Epidermal melanocyte (primary cell): ENCODE measurements at regions not wholly inside any gene's neighbourhood (a gene's known extent, or its start where the extent isn't known, plus 50 kb on each side); places are given as distances from the start of the nearest gene placed in this dataset.

Experiments used
- DNase-seq: peaks from one replicate; pipeline ENCODE4 v3.0.0; 2011; ENCODE audit warnings: low spot score; ENCODE audit not compliant: insufficient read length

GRCh38 chr4:176441594-176441993 lies 121.8 kb downstream of the SPCS3 start:
- DNase-seq, result no peak

- peak; percentile 36 for DNase-seq
Measured at GRCh38 chr4:176443117-176443516, 123.4 kb downstream of the SPCS3 start.

- DNase-seq, result no peak
Measured at GRCh38 chr4:176443646-176444409, 124.1 kb downstream of the SPCS3 start.

GRCh38 chr4:176444741-176445140 lies 125.0 kb downstream of the SPCS3 start:
- DNase-seq, result no peak

GRCh38 chr4:176448761-176449160 lies 129.0 kb downstream of the SPCS3 start:
- DNase-seq, result no peak

- no peak for DNase-seq
Measured at GRCh38 chr4:176451443-176451842, 131.7 kb downstream of the SPCS3 start.

- no peak for DNase-seq
Measured at GRCh38 chr4:176453079-176453478, 133.3 kb downstream of the SPCS3 start.

- no peak for DNase-seq
Measured at GRCh38 chr4:176453658-176454057, 133.9 kb downstream of the SPCS3 start.

GRCh38 chr4:176464748-176465147 lies 145.0 kb downstream of the SPCS3 start:
- DNase-seq, result no peak

- DNase-seq, result no peak
Measured at GRCh38 chr4:176467001-176467400, 147.2 kb downstream of the SPCS3 start.

- DNase-seq, result no peak
Measured at GRCh38 chr4:176469546-176469945, 149.8 kb downstream of the SPCS3 start.

GRCh38 chr4:176470671-176471070 lies 150.9 kb downstream of the SPCS3 start:
- DNase-seq, result no peak

- no peak for DNase-seq
Measured at GRCh38 chr4:176475067-176475466, 155.3 kb downstream of the SPCS3 start.

GRCh38 chr4:176478076-176478475 lies 158.3 kb downstream of the SPCS3 start:
- DNase-seq, result no peak

- DNase-seq, result no peak
Measured at GRCh38 chr4:176479767-176480166, 160.0 kb downstream of the SPCS3 start.

- DNase-seq, result no peak
Measured at GRCh38 chr4:176482972-176483371, 163.2 kb downstream of the SPCS3 start.

GRCh38 chr4:176484301-176484984 lies 164.7 kb downstream of the SPCS3 start:
- DNase-seq, result no peak

GRCh38 chr4:176489001-176489400 lies 169.2 kb downstream of the SPCS3 start:
- DNase-seq, result no peak

- no peak for DNase-seq
Measured at GRCh38 chr4:176492646-176493302, 173.0 kb downstream of the SPCS3 start.

GRCh38 chr4:176498617-176499256 lies 179.0 kb downstream of the SPCS3 start:
- DNase-seq, result no peak

GRCh38 chr4:176499518-176499917 lies 179.8 kb downstream of the SPCS3 start:
- peak; percentile 17 for DNase-seq

- DNase-seq, result no peak
Measured at GRCh38 chr4:176500894-176501293, 181.1 kb downstream of the SPCS3 start.
